B cell (primary cell): ENCODE measurements at regions not wholly inside any gene's neighbourhood (a gene's known extent, or its start where the extent isn't known, plus 50 kb on each side); places are given as distances from the start of the nearest gene placed in this dataset.

Experiments used
- ATAC-seq: fragments of 200-7000 bp; cut with Tn5 transposase; one replicate; pipeline ENCODE4 v1.10.0; 2021; ENCODE audit warnings: low read depth, mild to moderate bottlenecking, moderate number of reproducible peaks, moderate library complexity
- CTCF ChIA-PET: fragments of 350-600 bp; sonication (Branson Sonifier 250); formaldehyde crosslinking; loops from one replicate; lab custom pipeline; 2021; ENCODE audit warnings: antibody characterized with exemption, inconsistent platforms; lab: Charles Lee
- POLR2A ChIA-PET: fragments of 350-600 bp; sonication (Branson Sonifier 250); formaldehyde crosslinking; loops from one replicate; lab custom pipeline; 2021; ENCODE audit warnings: antibody characterized with exemption; lab: Charles Lee
- DNase-seq: peaks from one replicate; pipeline ENCODE4 v3.0.0; 2013
- H2AFZ ChIP-seq: 2 replicates; pipeline ENCODE4 v1.6.1; 2012; ENCODE audit warnings: mild to moderate bottlenecking, low read depth, low read length; ENCODE audit not compliant: insufficient read depth, poor library complexity, severe bottlenecking
- H3K27ac ChIP-seq, 2 donors: 1 replicate in 1 of 2; 2 replicates in 1 of 2; pipeline ENCODE4 v1.5.1; 2012 to 2013; ENCODE audit warnings: low read length in 2 of 2, mild to moderate bottlenecking in 2 of 2, moderate library complexity in 1 of 2
- H3K27me3 ChIP-seq, 4 experiments: fragments of 200-600 bp in 1 of 4; sonication (generic) in 1 of 4; replicated peaks in 1 of 4; 1 replicate in 2 of 4; 2 replicates in 2 of 4; pipeline versions ENCODE4 v1.6.1 to v1.7.0; 2013 to 2016; ENCODE audit warnings: low read length in 3 of 4, mild to moderate bottlenecking in 2 of 4, mixed read lengths in 1 of 4, moderate library complexity in 1 of 4; ENCODE audit not compliant: insufficient read depth in 4 of 4, control insufficient read depth in 3 of 4; ENCODE audit errors: control extremely low read depth in 1 of 4
- H3K36me3 ChIP-seq, 2 experiments: replicated peaks in 1 of 2; 1 replicate in 1 of 2; 2 replicates in 1 of 2; pipeline versions ENCODE4 v1.6.1 to v1.7.1; 2013; ENCODE audit warnings: low read length in 1 of 2; ENCODE audit not compliant: insufficient read depth in 2 of 2, control insufficient read depth in 1 of 2; ENCODE audit errors: control extremely low read depth in 1 of 2, extremely low read depth in 1 of 2
- H3K4me1 ChIP-seq, 2 donors: fragments of 200-600 bp in 1 of 2; sonication (generic) in 1 of 2; 1 replicate in 1 of 2; 2 replicates in 1 of 2; pipeline versions ENCODE4 v1.5.1 to v1.6.1; 2013 to 2017; ENCODE audit warnings: low read length in 2 of 2; ENCODE audit not compliant: control insufficient read depth in 2 of 2, insufficient read depth in 2 of 2
- H3K4me2 ChIP-seq: replicated peaks from 2 replicates; pipeline ENCODE3; 2012; ENCODE audit warnings: mild to moderate bottlenecking, low read depth, low read length; ENCODE audit not compliant: poor library complexity, severe bottlenecking
- H3K4me3 ChIP-seq, 5 experiments: fragments of 200-600 bp in 1 of 5; sonication (generic) in 1 of 5; 1 replicate in 3 of 5; 2 replicates in 2 of 5; pipeline versions ENCODE4 v1.5.1 to v1.7.0; 2011 to 2016; ENCODE audit warnings: low read length in 4 of 5, mild to moderate bottlenecking in 4 of 5, low read depth in 2 of 5, control low read depth in 1 of 5, moderate library complexity in 1 of 5; ENCODE audit not compliant: insufficient read depth in 1 of 5; ENCODE audit errors: control extremely low read depth in 1 of 5, extremely low read depth in 1 of 5
- H3K79me2 ChIP-seq: fragments of 200-600 bp; sonication (generic); one replicate; pipeline ENCODE4 v1.6.0; 2016; ENCODE audit warnings: low read length; ENCODE audit not compliant: control insufficient read depth, insufficient read depth
- H3K9ac ChIP-seq: fragments of 200-600 bp; sonication (generic); 2 replicates; pipeline ENCODE4 v1.6.1; 2017; ENCODE audit warnings: mild to moderate bottlenecking, low read length, moderate library complexity
- H3K9me3 ChIP-seq, 3 donors: one replicate each; pipeline versions ENCODE4 v1.6.1 to v1.7.1; 2013; ENCODE audit warnings: low read length in 2 of 3; ENCODE audit not compliant: control insufficient read depth in 2 of 3, insufficient read depth in 1 of 3; ENCODE audit errors: control extremely low read depth in 1 of 3
- H4K20me1 ChIP-seq: 2 replicates; pipeline ENCODE4 v1.6.0; 2012; ENCODE audit warnings: mild to moderate bottlenecking, low read length; ENCODE audit not compliant: insufficient read depth, control insufficient read depth, poor library complexity, severe bottlenecking
- H3K27ac Mint-ChIP-seq: one replicate; pipeline ENCODE4 v1.8.0; 2021; ENCODE audit warnings: mixed read lengths
- H3K27me3 Mint-ChIP-seq: one replicate; pipeline ENCODE4 v1.8.0; 2021; ENCODE audit warnings: mixed read lengths
- H3K4me1 Mint-ChIP-seq: one replicate; pipeline ENCODE4 v1.8.0; 2021; ENCODE audit warnings: mixed read lengths
- H3K4me3 Mint-ChIP-seq: one replicate; pipeline ENCODE4 v1.8.0; 2021; ENCODE audit warnings: mixed read lengths
- H3K9me3 Mint-ChIP-seq: one replicate; pipeline ENCODE4 v1.8.0; 2022; ENCODE audit warnings: mixed read lengths; ENCODE audit not compliant: insufficient read depth
- CTCF ChIP-seq: fragments of 200-600 bp; IDR thresholded peaks from one replicate; pipeline ENCODE4 v1.8.0; 2022; ENCODE audit warnings: antibody characterized with exemption, mild to moderate bottlenecking
- EZH2 ChIP-seq: IDR thresholded peaks from 2 replicates; pipeline ENCODE4 v1.6.1; 2012; ENCODE audit warnings: borderline replicate concordance, low read depth, mild to moderate bottlenecking, moderate library complexity, low read length; ENCODE audit not compliant: insufficient read depth, poor library complexity, severe bottlenecking
- WGBS: methylation state at CpG from one replicate; pipeline ENCODE4 v1.1.5; 2013; ENCODE audit warnings: missing lambda C conversion rate; ENCODE audit not compliant: insufficient coverage; 5-methylcytosine and 5-hydroxymethylcytosine counted together
- intact Hi-C: fragments of 100-400 bp; cut with micrococcal nuclease; formaldehyde crosslinking; loops from one replicate; pipeline ENCODE4 v1.10.0; 2022

- Histone ChIP-seq H4K20me1 (no peaks in the 10 kb centered on the region), H3K4me1 (no peaks in the 10 kb centered on the region), H3K27me3 (no peaks in the 10 kb centered on the region), H3K36me3 (no peaks in the 10 kb centered on the region), H3K9ac (no peak overlapping the region), H3K4me3 (no peak overlapping the region), H2AFZ (no peak overlapping the region), H3K79me2 (no peaks in the 10 kb centered on the region), H3K27ac (no peak overlapping the region), H3K4me2 (no peak overlapping the region), H3K9me3 (peaks cover 0 to 4% (median 0%) of the 10 kb centered on the region in 3 donors)
- POLR2A ChIA-PET: no interaction called here
- Mint-ChIP-seq H3K4me1 (no peaks in the 10 kb centered on the region), H3K9me3 (no peaks in the 10 kb centered on the region), H3K27ac (no peak overlapping the region), H3K27me3 (peaks cover 4% of the 10 kb centered on the region), H3K4me3 (no peak overlapping the region)
- CTCF ChIA-PET: no interaction called here
- DNase-seq (no peak), ATAC-seq (no peak)
- intact Hi-C loops: no loop called here
- TF ChIP-seq CTCF: no peak
- no peak for TF ChIP-seq EZH2
- WGBS: no CpG with 5 or more reads among the region's 1 CpG
These were observed 73.4 kb upstream of the FREM1 start for GRCh38 chr9:14983599-14983998.

- Histone ChIP-seq H4K20me1 (no peaks in the 10 kb centered on the region), H3K4me1 (no peaks in the 10 kb centered on the region), H3K27ac (no peak overlapping the region), H3K4me3 (no peak overlapping the region), H2AFZ (no peak overlapping the region), H3K79me2 (no peaks in the 10 kb centered on the region), H3K4me2 (no peak overlapping the region), H3K36me3 (no peaks in the 10 kb centered on the region), H3K27me3 (no peaks in the 10 kb centered on the region), H3K9me3 (peaks cover 0 to 15% (median 0%) of the 10 kb centered on the region in 3 donors), H3K9ac (no peak overlapping the region)
- Mint-ChIP-seq H3K27me3 (peaks cover 4% of the 10 kb centered on the region), H3K4me1 (no peaks in the 10 kb centered on the region), H3K27ac (no peak overlapping the region), H3K4me3 (no peak overlapping the region), H3K9me3 (no peaks in the 10 kb centered on the region)
- ChIA-PET POLR2A (no interaction called here), CTCF (no interaction called here)
- no peak for DNase-seq
- WGBS: 100% methylated on average over 1 of the region's 3 CpGs
- intact Hi-C loops: no loop called here
- TF ChIP-seq CTCF (no peak), EZH2 (no peak)
- no peak for ATAC-seq
These were observed 71.2 kb upstream of the FREM1 start for GRCh38 chr9:14981291-14981950.
